Thoracic aorta (tissue), 2 donors: ENCODE measurements at regions not wholly inside any gene's neighbourhood (a gene's known extent, or its start where the extent isn't known, plus 50 kb on each side); places are given as distances from the start of the nearest gene placed in this dataset.
A peak's percentile ranks its signal among the peaks of the same experiment; 100 is the strongest.

ENCODE experiments used
- ATAC-seq: fragments of 150-250 bp; one replicate; pipeline ENCODE4 v1.8.0; 2017; ENCODE audit warnings: low read depth; ENCODE audit not compliant: insufficient number of reproducible peaks, low FRiP score
- DNase-seq: peaks from one replicate; pipeline ENCODE4 v3.0.0-alpha.2; 2020; ENCODE audit warnings: low spot score
- H3K27ac ChIP-seq, 2 donors: fragments of 200-600 bp; sonication (generic); 1 replicate in 1 of 2; 2 replicates in 1 of 2; pipeline ENCODE4 v1.5.1; 2016; ENCODE audit warnings: mild to moderate bottlenecking in 2 of 2, moderate library complexity in 2 of 2
- H3K27me3 ChIP-seq: fragments of 200-600 bp; sonication (generic); replicated peaks from 2 replicates; pipeline ENCODE4 v1.6.0; 2016; ENCODE audit warnings: mild to moderate bottlenecking; ENCODE audit not compliant: insufficient read depth
- H3K36me3 ChIP-seq: fragments of 200-600 bp; sonication (generic); one replicate; pipeline ENCODE4 v1.5.1; 2016
- H3K4me1 ChIP-seq, 2 donors: fragments of 200-600 bp; sonication (generic); 1 replicate in 1 of 2; 2 replicates in 1 of 2; pipeline versions ENCODE4 v1.5.1 to v1.6.0; 2016; ENCODE audit warnings: low read depth in 2 of 2, mild to moderate bottlenecking in 1 of 2; ENCODE audit not compliant: control insufficient read depth in 1 of 2
- H3K4me3 ChIP-seq: fragments of 200-600 bp; sonication (generic); 2 replicates; pipeline ENCODE4 v1.5.1; 2016; ENCODE audit warnings: mild to moderate bottlenecking
- H3K9me3 ChIP-seq: fragments of 200-600 bp; sonication (generic); 2 replicates; pipeline ENCODE4 v1.5.1; 2016
- TF ChIP-seq, protein P1 (sequence below): fragments of 200-600 bp; sonication (generic); IDR thresholded peaks from one replicate; pipeline ENCODE4 v1.5.1; 2019; ENCODE audit warnings: antibody characterized with exemption

DNA sequence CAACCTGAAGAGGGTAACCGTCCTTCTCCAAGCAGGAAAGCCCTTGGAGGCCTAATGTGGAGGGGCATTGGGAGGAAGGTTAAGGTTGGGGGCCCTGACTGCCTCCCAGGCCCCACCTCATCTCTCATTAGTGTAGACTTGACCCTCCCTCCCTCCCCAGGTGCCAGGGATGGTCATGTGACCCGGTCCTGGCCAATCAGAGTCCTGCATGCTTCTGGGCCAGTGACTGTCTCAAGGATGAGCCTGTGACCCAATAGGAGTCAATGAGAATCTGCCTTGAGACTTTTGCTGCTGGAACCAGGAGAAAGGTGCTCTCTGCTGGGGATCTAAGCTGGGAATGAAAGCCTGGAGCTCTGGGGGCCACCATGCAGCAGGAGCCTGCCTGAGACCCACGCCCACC lies 70.8 kb downstream of the NCOR2 start:
- Histone ChIP-seq H3K4me1 (peaks cover 22 to 55% of the 10 kb centered on the region in 2 donors), H3K27ac (peak overlapping the region in 1 of 2 donors; percentile 11), H3K9me3 (no peaks in the 10 kb centered on the region), H3K36me3 (peaks cover 5% of the 10 kb centered on the region), H3K27me3 (no peaks in the 10 kb centered on the region), H3K4me3 (no peak overlapping the region)
- ATAC-seq, result no peak
- no peak for DNase-seq
- TF ChIP-seq, protein P1, sequence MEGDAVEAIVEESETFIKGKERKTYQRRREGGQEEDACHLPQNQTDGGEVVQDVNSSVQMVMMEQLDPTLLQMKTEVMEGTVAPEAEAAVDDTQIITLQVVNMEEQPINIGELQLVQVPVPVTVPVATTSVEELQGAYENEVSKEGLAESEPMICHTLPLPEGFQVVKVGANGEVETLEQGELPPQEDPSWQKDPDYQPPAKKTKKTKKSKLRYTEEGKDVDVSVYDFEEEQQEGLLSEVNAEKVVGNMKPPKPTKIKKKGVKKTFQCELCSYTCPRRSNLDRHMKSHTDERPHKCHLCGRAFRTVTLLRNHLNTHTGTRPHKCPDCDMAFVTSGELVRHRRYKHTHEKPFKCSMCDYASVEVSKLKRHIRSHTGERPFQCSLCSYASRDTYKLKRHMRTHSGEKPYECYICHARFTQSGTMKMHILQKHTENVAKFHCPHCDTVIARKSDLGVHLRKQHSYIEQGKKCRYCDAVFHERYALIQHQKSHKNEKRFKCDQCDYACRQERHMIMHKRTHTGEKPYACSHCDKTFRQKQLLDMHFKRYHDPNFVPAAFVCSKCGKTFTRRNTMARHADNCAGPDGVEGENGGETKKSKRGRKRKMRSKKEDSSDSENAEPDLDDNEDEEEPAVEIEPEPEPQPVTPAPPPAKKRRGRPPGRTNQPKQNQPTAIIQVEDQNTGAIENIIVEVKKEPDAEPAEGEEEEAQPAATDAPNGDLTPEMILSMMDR, result no peak

DNA sequence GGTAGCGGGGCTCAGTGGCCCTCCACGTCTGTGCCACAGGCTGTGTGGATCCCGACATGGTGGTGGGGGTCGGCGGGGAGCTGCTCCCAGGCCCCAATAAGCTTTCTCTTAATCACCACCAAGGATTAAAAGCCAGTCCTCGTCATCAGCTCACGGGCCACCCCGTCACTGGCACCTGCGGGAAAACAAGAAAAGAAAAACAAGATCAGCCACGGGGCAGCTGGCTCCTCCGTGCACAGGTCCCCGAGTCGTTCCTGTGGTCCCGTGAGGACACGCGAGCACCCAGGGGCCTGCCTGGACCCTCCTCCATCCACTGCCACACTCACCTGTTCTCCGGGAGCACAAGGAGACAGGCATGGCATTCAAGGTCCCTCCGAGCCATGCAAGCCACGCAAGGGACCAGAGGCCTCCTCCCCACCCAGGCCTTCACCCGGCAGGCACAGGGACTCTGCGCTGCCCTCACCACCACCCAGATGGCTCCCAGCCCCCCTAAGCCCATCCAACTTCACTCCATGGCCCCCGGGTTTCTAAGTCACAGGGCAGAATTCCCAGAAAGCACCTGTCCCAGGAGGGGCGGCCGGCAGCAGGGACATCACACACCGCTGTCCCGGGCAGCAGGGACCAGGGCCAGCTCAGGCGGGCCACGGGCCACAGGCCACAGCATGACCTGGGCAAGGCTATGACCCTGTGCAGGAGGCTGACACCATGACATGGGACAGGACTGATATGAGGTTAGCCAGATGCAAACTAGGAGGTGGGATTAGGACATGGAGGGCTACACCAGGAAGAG lies 72.0 kb downstream of the NCOR2 start:
- H3K4me3 ChIP-seq, result no peak overlapping the region
- H3K36me3 ChIP-seq, result peaks cover 5% of the 10 kb centered on the region
- no peaks in the 10 kb centered on the region for H3K27me3 ChIP-seq
- no peak overlapping the region for H3K27ac ChIP-seq
- no peak for DNase-seq
- no peaks in the 10 kb centered on the region for H3K9me3 ChIP-seq
- no peak for ATAC-seq
- TF ChIP-seq, protein P1, result no peak
- peaks cover 25 to 58% of the 10 kb centered on the region in 2 donors for H3K4me1 ChIP-seq

DNA sequence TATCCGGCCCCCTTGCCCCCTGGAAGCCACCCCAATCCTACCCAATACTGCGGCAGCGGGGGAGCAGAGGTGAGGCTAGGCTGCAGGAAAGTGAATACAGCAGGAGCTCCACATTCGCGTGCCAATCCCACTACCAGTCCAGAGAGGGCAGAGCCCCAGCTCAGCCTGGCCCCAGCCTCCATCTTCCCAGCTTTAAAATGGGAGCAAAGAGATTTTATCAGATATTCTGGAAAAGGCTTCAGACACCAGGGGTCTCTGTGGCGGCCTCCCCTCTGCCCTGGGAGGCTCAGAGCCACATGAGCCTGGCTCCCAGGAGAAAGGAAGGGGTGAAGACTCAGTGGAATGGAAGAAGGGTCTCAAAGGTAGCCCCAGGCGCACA lies 72.7 kb downstream of the NCOR2 start:
- Histone ChIP-seq H3K4me3 (no peak overlapping the region), H3K4me1 (peaks cover 25 to 52% of the 10 kb centered on the region in 2 donors), H3K27me3 (no peaks in the 10 kb centered on the region), H3K27ac (no peak overlapping the region), H3K9me3 (no peaks in the 10 kb centered on the region), H3K36me3 (peaks cover 9% of the 10 kb centered on the region)
- DNase-seq (no peak), ATAC-seq (no peak)
- TF ChIP-seq, protein P1, result no peak

DNA sequence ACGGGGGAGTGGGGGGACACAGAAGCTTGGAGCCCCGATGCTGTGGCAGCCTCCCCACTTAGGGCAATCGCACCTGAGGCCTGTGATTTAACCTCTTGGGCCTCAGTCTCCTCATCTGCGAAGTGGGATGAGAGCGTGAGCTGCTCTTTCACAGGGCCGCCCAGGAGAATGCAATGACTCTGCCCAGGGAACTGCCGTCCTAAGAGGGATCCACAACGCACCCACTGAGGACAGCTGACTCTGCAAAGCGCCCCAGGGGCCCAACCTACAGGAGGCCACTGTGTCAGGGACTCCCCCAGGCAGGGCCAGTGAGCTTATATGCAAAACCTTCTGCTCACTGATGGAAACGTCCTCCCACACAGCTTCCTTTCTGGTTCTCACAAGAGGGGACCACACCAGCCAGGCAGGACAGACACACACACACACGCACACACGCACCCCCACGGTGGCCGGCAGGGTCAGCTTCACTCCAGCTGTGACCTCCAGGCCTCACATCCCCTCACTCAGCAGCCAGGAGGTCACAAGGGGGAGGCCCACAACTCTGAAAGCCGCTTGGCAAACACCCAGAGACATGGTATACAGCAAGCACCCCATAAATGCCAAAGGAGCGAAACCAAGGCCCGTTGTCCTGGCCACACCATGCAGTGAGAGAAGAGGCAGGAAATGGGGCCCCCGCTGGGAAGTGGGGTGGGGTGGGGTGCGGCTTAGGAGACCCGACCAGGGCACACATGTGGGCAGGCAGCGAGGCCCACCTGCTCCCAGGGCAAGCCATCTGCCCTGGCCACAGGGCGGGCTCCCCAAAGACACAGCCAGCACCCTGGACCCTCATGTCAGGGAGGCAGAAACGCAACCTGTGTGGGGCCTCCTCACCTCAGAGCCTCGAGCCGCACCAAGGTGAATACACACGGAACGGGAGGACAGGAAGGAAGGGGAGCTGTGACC lies 73.3 kb downstream of the NCOR2 start:
- ATAC-seq (no peak), DNase-seq (no peak)
- TF ChIP-seq, protein P1, result no peak
- no peak overlapping the region for H3K4me3 ChIP-seq
- peaks cover 10% of the 10 kb centered on the region for H3K36me3 ChIP-seq
- no peak overlapping the region for H3K27ac ChIP-seq
- H3K4me1 ChIP-seq, result peaks cover 22 to 45% of the 10 kb centered on the region in 2 donors
- no peaks in the 10 kb centered on the region for H3K9me3 ChIP-seq
- H3K27me3 ChIP-seq, result no peaks in the 10 kb centered on the region
